Trophoblast cell (in vitro differentiated cells and primary cell): ENCODE measurements at regions not wholly inside any gene's neighbourhood (a gene's known extent, or its start where the extent isn't known, plus 50 kb on each side); places are given as distances from the start of the nearest gene placed in this dataset.

Experiments used
- DNase-seq, 2 donors: peaks; one replicate each; pipeline ENCODE4 v3.0.0-alpha.2; 2016
- H2AFZ ChIP-seq: 2 replicates; pipeline ENCODE4 v1.6.1; 2013; ENCODE audit warnings: low read length, moderate library complexity, mild to moderate bottlenecking; ENCODE audit not compliant: insufficient read depth, poor library complexity
- H2AK5ac ChIP-seq: 2 replicates; pipeline ENCODE4 v1.6.1; 2013; ENCODE audit warnings: mild to moderate bottlenecking, low read length
- H2BK120ac ChIP-seq: 2 replicates; pipeline ENCODE4 v1.6.1; 2013; ENCODE audit warnings: low read length, mild to moderate bottlenecking, moderate library complexity; ENCODE audit not compliant: insufficient read depth, poor library complexity
- H2BK12ac ChIP-seq: 2 replicates; pipeline ENCODE4 v1.6.1; 2013; ENCODE audit warnings: mild to moderate bottlenecking, low read length, moderate library complexity
- H2BK5ac ChIP-seq: 2 replicates; pipeline ENCODE4 v1.6.1; 2013; ENCODE audit warnings: low read length, low read depth, moderate library complexity, mild to moderate bottlenecking; ENCODE audit not compliant: poor library complexity
- H3K14ac ChIP-seq: 2 replicates; pipeline ENCODE4 v1.6.1; 2013; ENCODE audit warnings: mild to moderate bottlenecking, low read length
- H3K18ac ChIP-seq: 2 replicates; pipeline ENCODE4 v1.6.1; 2013; ENCODE audit warnings: mild to moderate bottlenecking, low read length
- H3K23ac ChIP-seq: 2 replicates; pipeline ENCODE4 v1.6.1; 2013; ENCODE audit warnings: low read length
- H3K27ac ChIP-seq: 2 replicates; pipeline ENCODE4 v1.5.1; 2013; ENCODE audit warnings: low read depth, mild to moderate bottlenecking, inconsistent platforms, low read length, moderate library complexity
- H3K27me3 ChIP-seq: 2 replicates; pipeline ENCODE4 v1.6.1; 2013; ENCODE audit warnings: inconsistent platforms, mild to moderate bottlenecking, low read length, moderate library complexity; ENCODE audit not compliant: insufficient read depth
- H3K36me3 ChIP-seq, 2 experiments: 1 replicate in 1 of 2; 2 replicates in 1 of 2; pipeline ENCODE4 v1.6.1; 2013; ENCODE audit warnings: low read length in 2 of 2, mild to moderate bottlenecking in 2 of 2, moderate library complexity in 1 of 2; ENCODE audit not compliant: insufficient read depth in 2 of 2, control insufficient read depth in 1 of 2
- H3K4ac ChIP-seq: 2 replicates; pipeline ENCODE4 v1.6.1; 2013; ENCODE audit warnings: low read depth, mild to moderate bottlenecking, low read length, moderate library complexity
- H3K4me1 ChIP-seq, 2 experiments: 1 replicate in 1 of 2; 2 replicates in 1 of 2; pipeline ENCODE4 v1.6.1; 2013; ENCODE audit warnings: low read length in 2 of 2, mild to moderate bottlenecking in 2 of 2, moderate library complexity in 1 of 2; ENCODE audit not compliant: insufficient read depth in 2 of 2, control insufficient read depth in 1 of 2
- H3K4me2 ChIP-seq: 2 replicates; pipeline ENCODE4 v1.6.1; 2013; ENCODE audit warnings: inconsistent platforms, mild to moderate bottlenecking, low read length, moderate library complexity
- H3K4me3 ChIP-seq: 2 replicates; pipeline ENCODE4 v1.5.1; 2013; ENCODE audit warnings: mild to moderate bottlenecking, low read depth, low read length, inconsistent platforms
- H3K79me1 ChIP-seq: one replicate; pipeline ENCODE4 v1.6.1; 2013; ENCODE audit warnings: low read length
- H3K79me2 ChIP-seq: 2 replicates; pipeline ENCODE4 v1.6.1; 2013; ENCODE audit warnings: low read length, mild to moderate bottlenecking; ENCODE audit not compliant: control insufficient read depth, insufficient read depth, poor library complexity
- H3K9ac ChIP-seq: 2 replicates; pipeline ENCODE4 v1.6.1; 2013; ENCODE audit warnings: mild to moderate bottlenecking, low read length
- H3K9me3 ChIP-seq: 2 replicates; pipeline ENCODE4 v1.6.1; 2013; ENCODE audit warnings: low read depth, mild to moderate bottlenecking, control low read depth, inconsistent platforms, low read length; ENCODE audit not compliant: insufficient read depth
- H4K12ac ChIP-seq: 2 replicates; pipeline ENCODE4 v1.6.1; 2013; ENCODE audit warnings: low read depth, mild to moderate bottlenecking, low read length, moderate library complexity
- H4K8ac ChIP-seq: 2 replicates; pipeline ENCODE4 v1.6.1; 2013; ENCODE audit warnings: low read depth, mild to moderate bottlenecking, low read length, moderate library complexity
- H4K91ac ChIP-seq: one replicate; pipeline ENCODE4 v1.6.1; 2013; ENCODE audit warnings: low read depth, mild to moderate bottlenecking, low read length, moderate library complexity
- WGBS: extraction: QIAGEN DNeasy Blood & Tissue Kit; methylation state at CpG from one replicate; pipeline ENCODE4 v1.1.7; 2013; ENCODE audit warnings: missing lambda C conversion rate; ENCODE audit not compliant: insufficient read length, insufficient coverage; ENCODE audit errors: extremely low coverage; 5-methylcytosine and 5-hydroxymethylcytosine counted together

DNA sequence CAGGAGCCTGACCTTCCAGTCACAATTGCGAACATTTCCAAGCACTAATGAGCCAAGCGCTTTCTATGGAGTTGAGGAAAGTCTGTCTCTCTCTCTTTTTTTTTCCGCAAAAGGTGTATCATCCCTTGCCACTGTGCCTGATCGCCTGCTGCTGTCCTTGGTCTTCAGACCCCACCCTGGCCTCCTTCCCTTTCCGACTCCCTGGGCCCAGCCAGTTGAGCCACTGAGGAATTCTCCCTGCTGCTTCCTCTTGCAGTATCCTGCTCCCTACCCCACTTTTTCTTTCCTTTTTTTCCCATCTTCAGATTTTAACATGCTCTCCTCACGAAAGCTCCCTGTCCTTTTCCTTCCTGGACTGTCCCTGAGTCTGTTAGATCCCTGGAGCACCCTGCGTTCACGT is 396.5 kb upstream of the C2CD4B start:
- Histone ChIP-seq H3K27ac (no peak overlapping the region), H3K9ac (no peak overlapping the region), H2AFZ (no peak overlapping the region), H3K4ac (no peak overlapping the region), H2BK12ac (no peak overlapping the region), H3K4me1 (peaks cover 5 to 10% of the 10 kb centered on the region in 2 experiments), H4K12ac (no peak overlapping the region), H2BK5ac (no peak overlapping the region), H3K79me2 (no peaks in the 10 kb centered on the region), H4K8ac (no peak overlapping the region), H3K23ac (no peak overlapping the region), H3K9me3 (no peaks in the 10 kb centered on the region), H3K14ac (no peak overlapping the region), H3K36me3 (peaks cover 0 to 1% of the 10 kb centered on the region in 2 experiments), H3K79me1 (no peaks in the 10 kb centered on the region), H2AK5ac (no peak overlapping the region), H2BK120ac (no peak overlapping the region), H3K4me2 (peak overlapping the region; percentile 20), H3K27me3 (no peaks in the 10 kb centered on the region), H3K18ac (no peak overlapping the region), H4K91ac (no peak overlapping the region), H3K4me3 (no peak overlapping the region)
- no CpG with 5 or more reads among the region's 8 CpGs for WGBS
- no peak for DNase-seq

DNA sequence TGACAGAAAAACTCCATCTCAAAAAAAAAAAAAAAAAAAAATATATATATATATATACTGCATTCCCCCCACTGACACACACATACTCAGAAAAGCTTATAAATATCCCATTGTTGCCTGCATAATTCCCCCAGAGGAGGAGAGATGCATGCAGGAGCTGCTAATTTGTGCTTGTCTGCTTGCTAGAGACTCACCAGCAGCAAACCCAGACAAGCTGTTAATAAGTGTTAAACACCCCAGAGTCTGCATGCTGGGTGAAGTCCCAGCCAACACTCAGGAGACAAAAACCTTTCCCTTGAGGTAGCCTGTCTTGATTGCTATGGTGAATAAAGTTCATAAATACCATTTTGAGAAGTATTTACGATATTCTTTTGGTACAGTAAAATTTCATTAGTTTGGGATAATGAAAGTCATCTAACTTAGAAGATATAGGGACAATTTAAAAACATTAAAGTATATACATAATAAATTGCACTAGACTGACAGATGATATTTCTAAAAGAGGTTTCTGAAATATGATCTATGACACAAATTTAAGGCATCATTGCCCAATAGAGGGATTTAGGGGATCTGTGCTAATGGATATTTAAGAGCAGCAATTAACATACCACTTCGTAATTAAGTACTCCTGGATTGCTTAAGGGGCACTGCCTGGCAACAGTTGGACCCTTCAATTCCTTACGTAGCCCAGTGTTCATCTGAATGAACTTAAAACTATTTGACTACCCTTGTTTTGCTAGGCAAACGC is 400.0 kb upstream of the C2CD4B start:
- Histone ChIP-seq H2BK5ac (no peak overlapping the region), H3K4ac (no peak overlapping the region), H3K4me1 (peaks cover 5 to 12% of the 10 kb centered on the region in 2 experiments), H3K9ac (no peak overlapping the region), H3K79me2 (no peaks in the 10 kb centered on the region), H3K27me3 (no peaks in the 10 kb centered on the region), H3K23ac (no peak overlapping the region), H3K4me2 (no peak overlapping the region), H4K12ac (no peak overlapping the region), H2BK120ac (no peak overlapping the region), H3K27ac (no peak overlapping the region), H2AFZ (no peak overlapping the region), H3K36me3 (no peaks in the 10 kb centered on the region), H4K8ac (no peak overlapping the region), H3K4me3 (no peak overlapping the region), H2AK5ac (no peak overlapping the region), H3K9me3 (no peaks in the 10 kb centered on the region), H3K79me1 (no peaks in the 10 kb centered on the region), H2BK12ac (no peak overlapping the region), H3K14ac (no peak overlapping the region), H4K91ac (no peak overlapping the region), H3K18ac (no peak overlapping the region)
- WGBS: no CpG with 5 or more reads among the region's 4 CpGs
- no peak for DNase-seq

DNA sequence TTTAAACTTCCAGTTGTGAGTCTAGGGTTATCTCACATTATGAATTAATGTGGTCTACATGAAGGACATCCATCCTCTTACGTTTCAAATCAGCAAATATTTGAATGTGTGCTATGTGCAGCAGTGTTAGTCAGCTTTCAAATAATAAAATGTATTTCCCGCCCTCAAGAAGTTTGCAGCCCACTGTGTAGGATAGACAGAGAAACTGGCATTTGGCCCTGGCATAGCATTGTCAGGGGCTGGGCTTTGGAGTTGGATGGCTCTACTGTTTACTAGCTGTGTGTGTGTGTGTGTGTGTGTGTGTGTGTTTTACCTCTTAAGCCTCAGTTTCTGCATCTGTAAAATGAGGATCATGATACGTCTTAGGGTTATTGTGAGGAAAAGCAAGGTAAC is 400.5 kb upstream of the C2CD4B start:
- no CpG with 5 or more reads among the region's 3 CpGs for WGBS
- no peak overlapping the region for H2AK5ac ChIP-seq
- no peaks in the 10 kb centered on the region for H3K79me1 ChIP-seq
- H4K91ac ChIP-seq: no peak overlapping the region
- no peak overlapping the region for H3K4ac ChIP-seq
- no peak overlapping the region for H4K8ac ChIP-seq
- no peak overlapping the region for H2BK12ac ChIP-seq
- no peak overlapping the region for H2BK120ac ChIP-seq
- no peaks in the 10 kb centered on the region for H3K36me3 ChIP-seq
- no peaks in the 10 kb centered on the region for H3K79me2 ChIP-seq
- H2BK5ac ChIP-seq: no peak overlapping the region
- no peak overlapping the region for H3K9ac ChIP-seq
- H4K12ac ChIP-seq: no peak overlapping the region
- no peaks in the 10 kb centered on the region for H3K9me3 ChIP-seq
- H2AFZ ChIP-seq: no peak overlapping the region
- no peak overlapping the region for H3K4me3 ChIP-seq
- H3K18ac ChIP-seq: no peak overlapping the region
- H3K27ac ChIP-seq: no peak overlapping the region
- DNase-seq: no peak
- H3K14ac ChIP-seq: no peak overlapping the region
- H3K27me3 ChIP-seq: no peaks in the 10 kb centered on the region
- H3K4me1 ChIP-seq: peaks cover 3 to 11% of the 10 kb centered on the region in 2 experiments
- H3K4me2 ChIP-seq: no peak overlapping the region
- H3K23ac ChIP-seq: no peak overlapping the region

DNA sequence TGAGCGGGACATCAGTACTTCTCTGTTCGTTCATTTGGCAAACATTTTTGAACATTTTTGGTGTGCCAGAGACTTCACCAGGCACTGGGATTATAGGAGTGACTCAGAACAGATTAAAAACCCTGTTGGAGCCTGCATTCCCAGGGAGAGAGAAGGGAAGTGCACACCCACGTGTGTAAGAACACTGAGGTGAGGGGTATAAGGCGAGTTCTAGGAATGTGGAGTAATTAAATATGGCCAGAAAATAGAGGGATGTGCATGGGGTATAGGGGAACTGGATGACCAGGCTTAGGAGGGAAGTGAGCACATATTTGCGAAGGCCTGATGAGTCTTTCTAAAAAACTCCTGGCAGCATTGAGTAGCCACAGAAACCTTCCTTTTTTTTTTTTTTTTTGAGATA is 401.2 kb upstream of the C2CD4B start:
- no peak overlapping the region for H3K9ac ChIP-seq
- no peak overlapping the region for H4K8ac ChIP-seq
- no peak overlapping the region for H3K18ac ChIP-seq
- H2BK5ac ChIP-seq: no peak overlapping the region
- H3K4me2 ChIP-seq: no peak overlapping the region
- H3K4me1 ChIP-seq: peaks cover 2 to 8% of the 10 kb centered on the region in 2 experiments
- H2BK120ac ChIP-seq: no peak overlapping the region
- no peaks in the 10 kb centered on the region for H3K9me3 ChIP-seq
- H2BK12ac ChIP-seq: no peak overlapping the region
- H2AFZ ChIP-seq: no peak overlapping the region
- H3K27ac ChIP-seq: no peak overlapping the region
- no peaks in the 10 kb centered on the region for H3K27me3 ChIP-seq
- H3K23ac ChIP-seq: no peak overlapping the region
- no peaks in the 10 kb centered on the region for H3K79me1 ChIP-seq
- no peak overlapping the region for H3K14ac ChIP-seq
- no peaks in the 10 kb centered on the region for H3K36me3 ChIP-seq
- H4K91ac ChIP-seq: no peak overlapping the region
- no CpG with 5 or more reads among the region's 5 CpGs for WGBS
- H2AK5ac ChIP-seq: no peak overlapping the region
- no peak for DNase-seq
- no peak overlapping the region for H4K12ac ChIP-seq
- no peaks in the 10 kb centered on the region for H3K79me2 ChIP-seq
- H3K4ac ChIP-seq: no peak overlapping the region
- no peak overlapping the region for H3K4me3 ChIP-seq
